ENCODE measurements at regions not wholly inside any gene's neighbourhood (a gene's known extent, or its start where the extent isn't known, plus 50 kb on each side); places are given as distances from the start of the nearest gene placed in this dataset.

DNA sequence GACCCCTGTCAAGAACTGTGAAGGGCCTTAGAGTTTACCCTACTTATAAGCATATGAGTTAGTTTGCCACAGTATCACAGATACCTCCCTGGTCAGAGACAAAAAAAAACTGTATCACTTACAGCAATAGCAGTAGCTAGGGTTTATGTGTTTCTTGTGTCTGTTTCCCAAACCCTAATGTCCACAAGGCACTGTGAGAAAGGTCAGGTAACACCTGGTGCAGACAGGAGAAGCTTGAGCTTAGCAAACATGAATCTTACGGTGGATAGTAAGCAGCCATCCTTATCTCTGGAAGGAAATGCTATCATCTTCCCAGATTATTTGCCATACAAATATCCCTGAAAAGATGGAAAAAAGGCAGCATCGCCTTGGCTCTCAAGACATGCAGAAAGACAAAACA lies 208.5 kb upstream of the KCNN2 start:
- Histone ChIP-seq H2BK15ac (replicated peaks; ENCODE audit: low read depth) (no peak overlapping the region), H3K27me3 (ENCODE audit: insufficient read depth, low read length, poor library complexity) (no peaks in the 10 kb centered on the region), H3K79me2 (ENCODE audit: control insufficient read depth, insufficient read depth, low read length) (no peaks in the 10 kb centered on the region), H3K4me3 (ENCODE audit: low read length) (no peak overlapping the region), H4K5ac (ENCODE audit: low read length) (no peak overlapping the region), H4K8ac (ENCODE audit: low read depth, low read length) (no peak overlapping the region), H2AK5ac (ENCODE audit: low read length) (no peak overlapping the region), H3K79me1 (ENCODE audit: low read length) (no peaks in the 10 kb centered on the region), H2BK5ac (ENCODE audit: low read length) (no peak overlapping the region), H3K4ac (ENCODE audit: low read depth, low read length) (no peak overlapping the region), H2BK120ac (ENCODE audit: low read depth, low read length) (no peak overlapping the region), H3K27ac (ENCODE audit: low read depth, low read length) (no peak overlapping the region), H3K23ac (ENCODE audit: low read length) (no peak overlapping the region), H3K4me1 (ENCODE audit: control insufficient read depth, low read depth, low read length) (no peaks in the 10 kb centered on the region), H3K56ac (ENCODE audit: low read length) (no peak overlapping the region), H3K4me2 (ENCODE audit: low read length) (no peak overlapping the region), H3K36me3 (ENCODE audit: control insufficient read depth, insufficient read depth, low read length) (no peaks in the 10 kb centered on the region), H3K9ac (ENCODE audit: low read length) (no peak overlapping the region), H3K18ac (ENCODE audit: low read length) (no peak overlapping the region)
- DNase-seq: no peak
- no CpG with 5 or more reads among the region's 2 CpGs for WGBS (ENCODE audit: extremely low coverage, insufficient coverage, low lambda C conversion rate)

DNA sequence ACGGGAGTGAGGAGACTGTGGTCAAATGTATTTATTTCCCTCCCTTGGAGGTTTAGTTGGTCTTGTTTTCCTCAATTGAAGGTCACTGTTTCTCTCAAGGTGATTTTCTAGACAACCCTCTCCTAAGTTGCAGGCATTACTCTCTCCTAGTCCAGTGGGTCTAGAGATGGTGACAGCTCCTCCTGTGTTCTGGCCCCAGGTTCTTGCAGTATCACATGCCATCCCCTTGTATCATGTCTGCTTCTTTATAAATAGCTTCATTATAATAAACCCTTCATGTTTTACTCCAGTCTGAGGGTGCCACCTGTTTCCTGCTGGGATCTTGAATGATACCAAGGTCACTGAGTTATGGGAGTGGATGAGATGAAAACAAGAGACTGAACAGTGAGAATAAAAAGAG lies 208.0 kb upstream of the KCNN2 start:
- Histone ChIP-seq H3K9ac (ENCODE audit: low read length) (no peak overlapping the region), H3K4me2 (ENCODE audit: low read length) (no peak overlapping the region), H3K56ac (ENCODE audit: low read length) (no peak overlapping the region), H2BK120ac (ENCODE audit: low read depth, low read length) (no peak overlapping the region), H4K8ac (ENCODE audit: low read depth, low read length) (no peak overlapping the region), H3K4ac (ENCODE audit: low read depth, low read length) (no peak overlapping the region), H3K18ac (ENCODE audit: low read length) (no peak overlapping the region), H3K23ac (ENCODE audit: low read length) (no peak overlapping the region), H4K5ac (ENCODE audit: low read length) (no peak overlapping the region), H3K4me1 (ENCODE audit: control insufficient read depth, low read depth, low read length) (no peaks in the 10 kb centered on the region), H3K27ac (ENCODE audit: low read depth, low read length) (no peak overlapping the region), H3K79me2 (ENCODE audit: control insufficient read depth, insufficient read depth, low read length) (no peaks in the 10 kb centered on the region), H2AK5ac (ENCODE audit: low read length) (no peak overlapping the region), H3K79me1 (ENCODE audit: low read length) (no peaks in the 10 kb centered on the region), H3K27me3 (ENCODE audit: insufficient read depth, low read length, poor library complexity) (no peaks in the 10 kb centered on the region), H3K36me3 (ENCODE audit: control insufficient read depth, insufficient read depth, low read length) (no peaks in the 10 kb centered on the region), H2BK15ac (replicated peaks; ENCODE audit: low read depth) (no peak overlapping the region), H3K4me3 (ENCODE audit: low read length) (no peak overlapping the region), H2BK5ac (ENCODE audit: low read length) (no peak overlapping the region)
- WGBS (ENCODE audit: extremely low coverage, insufficient coverage, low lambda C conversion rate): no CpG with 5 or more reads among the region's 1 CpG
- DNase-seq: no peak

DNA sequence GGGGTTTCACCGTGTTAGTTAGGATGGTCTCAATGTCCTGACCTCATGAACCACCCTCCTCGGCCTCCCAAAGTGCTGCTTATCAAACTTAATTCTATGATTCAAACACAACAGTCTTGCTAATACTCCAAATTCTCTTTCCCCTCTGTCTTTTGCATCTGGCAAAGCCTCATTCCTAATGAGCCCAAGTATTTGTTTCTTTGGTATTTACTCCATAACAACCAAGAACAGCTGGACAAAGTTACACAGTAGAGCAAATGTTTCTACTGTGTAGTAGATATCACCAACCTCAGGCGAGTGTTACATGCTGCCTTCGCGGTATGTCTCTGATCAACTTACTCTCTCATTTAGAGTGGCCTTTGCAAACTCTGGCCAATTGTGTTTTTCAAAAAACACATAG lies 195.8 kb upstream of the KCNN2 start:
- Histone ChIP-seq H3K4ac (ENCODE audit: low read depth, low read length) (no peak overlapping the region), H4K8ac (ENCODE audit: low read depth, low read length) (no peak overlapping the region), H3K27me3 (ENCODE audit: insufficient read depth, low read length, poor library complexity) (no peaks in the 10 kb centered on the region), H3K27ac (ENCODE audit: low read depth, low read length) (no peak overlapping the region), H3K56ac (ENCODE audit: low read length) (no peak overlapping the region), H3K18ac (ENCODE audit: low read length) (no peak overlapping the region), H3K79me1 (ENCODE audit: low read length) (no peaks in the 10 kb centered on the region), H3K79me2 (ENCODE audit: control insufficient read depth, insufficient read depth, low read length) (no peaks in the 10 kb centered on the region), H3K4me2 (ENCODE audit: low read length) (no peak overlapping the region), H3K9ac (ENCODE audit: low read length) (no peak overlapping the region), H2BK15ac (replicated peaks; ENCODE audit: low read depth) (no peak overlapping the region), H2BK5ac (ENCODE audit: low read length) (no peak overlapping the region), H3K4me1 (ENCODE audit: control insufficient read depth, low read depth, low read length) (no peaks in the 10 kb centered on the region), H3K23ac (ENCODE audit: low read length) (no peak overlapping the region), H4K5ac (ENCODE audit: low read length) (no peak overlapping the region), H3K36me3 (ENCODE audit: control insufficient read depth, insufficient read depth, low read length) (no peaks in the 10 kb centered on the region), H2BK120ac (ENCODE audit: low read depth, low read length) (no peak overlapping the region), H3K4me3 (ENCODE audit: low read length) (no peak overlapping the region), H2AK5ac (ENCODE audit: low read length) (no peak overlapping the region)
- no CpG with 5 or more reads among the region's 5 CpGs for WGBS (ENCODE audit: extremely low coverage, insufficient coverage, low lambda C conversion rate)
- no peak for DNase-seq

DNA sequence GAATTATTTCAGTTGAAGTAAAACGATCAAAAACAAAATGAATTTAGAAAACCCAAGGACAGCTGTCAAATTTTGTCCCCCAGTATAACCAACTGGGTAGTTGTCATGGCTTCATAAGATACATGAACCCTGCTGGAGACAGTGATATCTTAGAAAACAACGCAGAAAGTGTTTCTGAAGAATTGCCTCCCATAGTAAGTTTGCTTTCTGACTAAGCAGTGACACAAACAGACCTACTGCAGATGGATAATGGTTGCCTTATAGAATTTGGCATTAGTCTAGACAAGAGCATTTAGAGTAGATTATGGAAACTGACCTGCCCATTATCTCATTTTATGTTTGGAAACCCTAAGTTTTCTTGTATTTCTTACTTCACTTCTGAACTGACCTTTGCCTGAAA lies 187.7 kb upstream of the KCNN2 start:
- Histone ChIP-seq H3K56ac (ENCODE audit: low read length) (no peak overlapping the region), H2BK120ac (ENCODE audit: low read depth, low read length) (no peak overlapping the region), H3K9ac (ENCODE audit: low read length) (no peak overlapping the region), H3K4me2 (ENCODE audit: low read length) (no peak overlapping the region), H3K4ac (ENCODE audit: low read depth, low read length) (no peak overlapping the region), H3K36me3 (ENCODE audit: control insufficient read depth, insufficient read depth, low read length) (no peaks in the 10 kb centered on the region), H3K79me2 (ENCODE audit: control insufficient read depth, insufficient read depth, low read length) (no peaks in the 10 kb centered on the region), H3K27ac (ENCODE audit: low read depth, low read length) (no peak overlapping the region), H2BK15ac (replicated peaks; ENCODE audit: low read depth) (no peak overlapping the region), H3K4me3 (ENCODE audit: low read length) (no peak overlapping the region), H3K4me1 (ENCODE audit: control insufficient read depth, low read depth, low read length) (no peaks in the 10 kb centered on the region), H3K27me3 (ENCODE audit: insufficient read depth, low read length, poor library complexity) (no peaks in the 10 kb centered on the region), H4K5ac (ENCODE audit: low read length) (no peak overlapping the region), H3K18ac (ENCODE audit: low read length) (no peak overlapping the region), H2BK5ac (ENCODE audit: low read length) (no peak overlapping the region), H4K8ac (ENCODE audit: low read depth, low read length) (no peak overlapping the region), H3K23ac (ENCODE audit: low read length) (no peak overlapping the region), H3K79me1 (ENCODE audit: low read length) (no peaks in the 10 kb centered on the region), H2AK5ac (ENCODE audit: low read length) (no peak overlapping the region)
- WGBS (ENCODE audit: extremely low coverage, insufficient coverage, low lambda C conversion rate): no CpG with 5 or more reads among the region's 2 CpGs
- no peak for DNase-seq

DNA sequence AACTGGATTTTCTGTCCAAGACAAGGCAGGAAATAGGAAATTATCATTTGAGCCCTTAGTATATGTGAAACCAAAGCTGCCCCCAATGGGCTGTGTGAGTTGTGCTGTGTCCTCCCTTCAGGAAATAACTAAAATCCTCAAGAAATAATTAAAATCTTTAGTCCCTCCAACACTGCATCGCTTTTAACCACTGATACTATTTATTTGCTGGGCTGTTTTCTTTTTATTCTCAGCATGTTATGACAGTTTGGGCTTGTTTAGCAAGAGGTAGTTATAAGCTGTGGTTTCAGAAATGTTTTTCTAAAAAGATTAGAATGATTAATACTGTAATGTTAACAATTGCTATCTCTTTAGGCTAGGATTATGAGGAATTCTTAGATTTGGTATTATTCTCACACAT lies 187.0 kb upstream of the KCNN2 start:
- Histone ChIP-seq H3K4me2 (ENCODE audit: low read length) (no peak overlapping the region), H2BK15ac (replicated peaks; ENCODE audit: low read depth) (no peak overlapping the region), H3K27me3 (ENCODE audit: insufficient read depth, low read length, poor library complexity) (no peaks in the 10 kb centered on the region), H3K4ac (ENCODE audit: low read depth, low read length) (no peak overlapping the region), H3K4me1 (ENCODE audit: control insufficient read depth, low read depth, low read length) (no peaks in the 10 kb centered on the region), H3K4me3 (ENCODE audit: low read length) (no peak overlapping the region), H3K79me1 (ENCODE audit: low read length) (no peaks in the 10 kb centered on the region), H2BK120ac (ENCODE audit: low read depth, low read length) (no peak overlapping the region), H3K79me2 (ENCODE audit: control insufficient read depth, insufficient read depth, low read length) (no peaks in the 10 kb centered on the region), H2AK5ac (ENCODE audit: low read length) (no peak overlapping the region), H3K36me3 (ENCODE audit: control insufficient read depth, insufficient read depth, low read length) (no peaks in the 10 kb centered on the region), H2BK5ac (ENCODE audit: low read length) (no peak overlapping the region), H3K23ac (ENCODE audit: low read length) (no peak overlapping the region), H3K27ac (ENCODE audit: low read depth, low read length) (no peak overlapping the region), H3K18ac (ENCODE audit: low read length) (no peak overlapping the region), H4K5ac (ENCODE audit: low read length) (no peak overlapping the region), H3K56ac (ENCODE audit: low read length) (no peak overlapping the region), H4K8ac (ENCODE audit: low read depth, low read length) (no peak overlapping the region), H3K9ac (ENCODE audit: low read length) (no peak overlapping the region)
- no CpG with 5 or more reads among the region's 1 CpG for WGBS (ENCODE audit: extremely low coverage, insufficient coverage, low lambda C conversion rate)
- DNase-seq: no peak

DNA sequence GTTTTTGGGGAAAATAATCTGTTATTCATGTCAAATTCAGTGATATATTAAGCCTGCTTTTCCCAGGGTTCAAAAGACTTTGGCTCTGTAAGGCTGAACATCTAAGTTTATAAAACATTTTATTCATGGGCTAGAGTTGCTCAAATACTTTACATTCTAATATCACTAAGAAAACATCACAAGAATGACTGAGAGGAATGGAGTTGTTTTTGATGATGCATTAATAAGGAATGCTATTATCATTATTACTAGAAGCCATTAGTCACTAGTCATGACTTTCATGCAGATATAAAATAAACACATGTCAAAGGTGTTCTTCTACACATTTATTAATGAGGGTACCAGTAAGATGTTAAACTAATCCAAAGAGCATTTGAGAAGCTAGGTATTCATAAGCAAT lies 185.5 kb upstream of the KCNN2 start:
- Histone ChIP-seq H3K56ac (ENCODE audit: low read length) (no peak overlapping the region), H4K5ac (ENCODE audit: low read length) (no peak overlapping the region), H3K79me2 (ENCODE audit: control insufficient read depth, insufficient read depth, low read length) (no peaks in the 10 kb centered on the region), H3K27ac (ENCODE audit: low read depth, low read length) (no peak overlapping the region), H3K4me3 (ENCODE audit: low read length) (no peak overlapping the region), H3K18ac (ENCODE audit: low read length) (no peak overlapping the region), H4K8ac (ENCODE audit: low read depth, low read length) (no peak overlapping the region), H2AK5ac (ENCODE audit: low read length) (no peak overlapping the region), H3K27me3 (ENCODE audit: insufficient read depth, low read length, poor library complexity) (no peaks in the 10 kb centered on the region), H3K23ac (ENCODE audit: low read length) (no peak overlapping the region), H3K4ac (ENCODE audit: low read depth, low read length) (no peak overlapping the region), H2BK120ac (ENCODE audit: low read depth, low read length) (no peak overlapping the region), H3K79me1 (ENCODE audit: low read length) (no peaks in the 10 kb centered on the region), H2BK5ac (ENCODE audit: low read length) (no peak overlapping the region), H3K9ac (ENCODE audit: low read length) (no peak overlapping the region), H3K4me1 (ENCODE audit: control insufficient read depth, low read depth, low read length) (no peaks in the 10 kb centered on the region), H3K36me3 (ENCODE audit: control insufficient read depth, insufficient read depth, low read length) (no peaks in the 10 kb centered on the region), H2BK15ac (replicated peaks; ENCODE audit: low read depth) (no peak overlapping the region), H3K4me2 (ENCODE audit: low read length) (no peak overlapping the region)
- DNase-seq: no peak
